ENCODE measurements at regions not wholly inside any gene's neighbourhood (a gene's known extent, or its start where the extent isn't known, plus 50 kb on each side); places are given as distances from the start of the nearest gene placed in this dataset.

- DNase-seq (ENCODE audit: low read depth, low spot score), result no peak
These were observed 294.6 kb downstream of the ANXA1 start for GRCh38 chr9:73446306-73446705.

- DNase-seq (ENCODE audit: low read depth, low spot score), result no peak
These were observed 299.3 kb downstream of the ANXA1 start for GRCh38 chr9:73451003-73451402.

GRCh38 chr9:73459817-73460216 lies 308.2 kb downstream of the ANXA1 start:
- DNase-seq (ENCODE audit: low read depth, low spot score), result no peak

DNA sequence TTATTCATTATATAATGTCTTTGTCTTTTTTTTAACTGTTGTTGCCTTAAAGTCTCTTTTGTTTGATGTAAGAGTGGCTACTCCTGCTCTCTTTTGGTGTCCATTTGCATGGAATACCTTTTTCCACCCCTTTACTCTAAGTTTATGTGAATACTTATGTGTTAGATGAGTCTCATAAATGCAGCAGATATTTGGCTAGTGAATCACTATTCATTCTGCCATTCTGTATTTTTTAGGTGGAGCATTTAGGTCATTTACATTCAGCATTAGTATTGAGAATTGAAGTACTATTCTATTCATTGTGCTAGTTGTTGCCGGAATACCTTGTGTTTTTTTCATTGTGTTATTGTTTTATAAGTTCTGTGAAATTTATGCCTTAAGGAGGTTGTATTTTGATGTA lies 317.1 kb downstream of the ANXA1 start:
- no peak for DNase-seq (ENCODE audit: low read depth, low spot score)

- DNase-seq (ENCODE audit: low read depth, low spot score), result no peak
These were observed 319.1 kb downstream of the ANXA1 start for GRCh38 chr9:73470766-73471165.

DNA sequence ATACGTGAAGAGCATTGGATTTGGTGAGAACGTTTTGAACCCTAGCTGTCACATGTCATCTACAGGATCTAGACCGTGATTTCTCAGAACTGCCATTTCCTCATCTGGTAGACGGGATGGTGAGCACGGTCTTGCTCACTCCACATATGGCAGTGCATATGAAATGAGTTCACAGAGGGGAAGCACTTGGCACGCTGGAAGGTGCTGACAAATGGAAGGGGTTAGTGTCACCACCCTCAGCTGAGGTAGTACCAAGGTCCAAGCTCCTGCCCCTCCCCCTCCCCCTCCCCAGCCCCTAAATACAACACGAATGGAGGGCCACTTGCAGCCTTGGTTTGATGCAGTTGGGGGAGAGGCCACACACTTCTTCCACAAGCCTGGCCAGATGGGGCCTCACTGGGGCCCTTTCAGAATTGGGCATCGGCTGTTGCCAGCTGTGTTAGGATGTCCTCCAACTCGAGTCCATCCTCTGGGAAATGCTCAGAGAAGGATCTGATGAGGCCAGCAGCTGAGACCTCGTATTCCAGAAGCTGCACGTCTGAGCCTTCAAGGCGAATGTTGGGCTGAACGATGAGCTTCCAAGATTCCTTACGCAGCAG lies 322.4 kb downstream of the ANXA1 start:
- no peak for DNase-seq (ENCODE audit: low read depth, low spot score)

DNA sequence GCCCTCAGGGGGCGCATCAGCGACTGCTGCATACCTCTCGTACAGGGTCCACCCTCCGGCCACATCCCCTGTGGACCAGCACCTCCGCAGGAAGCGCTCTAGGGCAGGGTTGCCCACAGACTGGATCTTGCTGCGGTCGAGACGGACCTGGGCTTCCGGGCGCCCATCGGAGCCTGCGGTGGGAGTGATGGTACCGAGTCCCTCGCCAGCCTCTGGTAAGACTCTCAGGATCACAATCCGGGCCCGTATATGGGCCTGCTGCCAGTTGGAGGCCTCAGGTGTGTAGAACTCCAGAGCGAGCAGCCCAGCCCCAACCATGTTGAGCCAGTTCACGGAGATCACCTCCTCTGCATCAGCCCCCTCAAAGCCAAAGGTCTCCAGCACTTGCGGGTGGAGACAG lies 323.0 kb downstream of the ANXA1 start:
- no peak for DNase-seq (ENCODE audit: low read depth, low spot score)

DNA sequence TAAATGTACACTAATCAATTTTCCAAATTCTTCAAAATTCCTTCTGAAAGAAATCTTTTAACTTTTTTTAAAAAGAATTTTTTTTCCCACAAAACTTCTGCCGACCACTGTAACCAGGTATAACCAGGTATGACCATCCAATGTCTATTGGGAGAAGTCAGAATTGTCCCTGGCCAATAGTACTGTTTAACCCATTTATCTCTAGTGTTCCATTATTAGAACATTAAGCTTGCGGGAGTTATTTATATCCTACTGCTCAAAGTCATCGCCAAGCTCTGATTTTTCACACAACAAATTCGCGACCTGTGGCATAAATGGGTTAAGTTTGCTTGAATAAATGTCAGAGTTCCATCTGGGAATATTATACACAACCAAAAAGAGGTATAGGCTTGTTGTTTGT lies 343.2 kb downstream of the ANXA1 start:
- DNase-seq (ENCODE audit: low read depth, low spot score), result no peak

GRCh38 chr9:73497796-73498195 lies 346.1 kb downstream of the ANXA1 start:
- no peak for DNase-seq (ENCODE audit: low read depth, low spot score)

DNA sequence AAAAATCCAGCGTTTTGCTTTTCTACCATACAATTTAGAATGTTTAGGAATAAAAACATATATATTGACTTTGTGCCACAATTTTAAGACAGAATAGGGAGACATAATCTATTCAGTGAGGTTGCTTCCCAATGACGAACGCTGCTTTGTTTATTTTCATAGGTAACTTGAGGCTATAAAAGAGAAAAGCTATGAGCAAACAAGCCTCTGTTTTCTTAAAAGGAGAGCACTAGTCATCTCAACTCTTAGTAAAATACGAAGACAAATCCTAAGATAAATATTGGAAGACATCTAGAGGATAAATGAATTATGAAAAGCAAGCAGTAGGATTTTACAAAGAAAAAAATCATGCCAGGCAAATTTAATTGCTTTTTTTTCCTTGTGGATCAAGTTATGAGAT lies 363.6 kb downstream of the ANXA1 start:
- no peak for DNase-seq (ENCODE audit: low read depth, low spot score)

- DNase-seq (ENCODE audit: low read depth, low spot score), result no peak
These were observed 371.7 kb downstream of the ANXA1 start for GRCh38 chr9:73523391-73523790.

DNA sequence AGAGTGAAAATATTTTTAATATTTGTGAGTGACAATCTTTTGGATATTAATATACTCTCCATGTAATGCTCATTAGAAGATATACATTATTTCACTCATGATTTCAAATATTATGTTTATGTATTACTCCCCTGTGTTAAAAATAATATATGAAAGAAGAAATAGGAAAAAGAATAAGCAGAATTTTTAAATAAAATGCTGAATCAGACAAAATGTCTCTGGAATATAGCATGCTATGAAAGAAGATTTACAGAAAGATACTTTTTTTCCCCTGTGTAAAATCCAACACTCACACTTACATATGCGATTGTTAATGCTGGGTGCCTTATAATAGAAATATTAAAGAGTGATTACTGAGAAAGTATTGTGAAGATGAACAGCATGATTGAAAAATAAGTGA lies 373.7 kb downstream of the ANXA1 start:
- DNase-seq (ENCODE audit: low read depth, low spot score), result no peak

GRCh38 chr9:73527521-73527920 lies 375.9 kb downstream of the ANXA1 start:
- no peak for DNase-seq (ENCODE audit: low read depth, low spot score)

DNA sequence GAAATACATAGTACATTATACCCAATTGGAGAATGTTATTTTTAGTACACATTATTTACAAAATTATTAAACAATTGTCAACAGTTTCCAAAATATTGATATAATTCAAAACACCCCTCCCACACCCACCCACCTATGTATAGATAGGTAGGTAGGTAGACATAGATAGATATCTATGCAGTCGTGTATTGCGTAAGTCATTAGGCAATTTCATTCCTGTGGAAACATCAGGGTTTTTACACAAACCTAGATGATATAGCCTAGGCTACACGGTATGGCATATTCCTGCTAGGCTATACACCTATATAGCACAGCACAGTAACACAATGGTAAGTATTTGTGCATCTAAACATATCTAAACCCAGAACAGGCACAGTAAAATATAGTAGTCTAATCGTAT lies 377.3 kb downstream of the ANXA1 start:
- no peak for DNase-seq (ENCODE audit: low read depth, low spot score)

DNA sequence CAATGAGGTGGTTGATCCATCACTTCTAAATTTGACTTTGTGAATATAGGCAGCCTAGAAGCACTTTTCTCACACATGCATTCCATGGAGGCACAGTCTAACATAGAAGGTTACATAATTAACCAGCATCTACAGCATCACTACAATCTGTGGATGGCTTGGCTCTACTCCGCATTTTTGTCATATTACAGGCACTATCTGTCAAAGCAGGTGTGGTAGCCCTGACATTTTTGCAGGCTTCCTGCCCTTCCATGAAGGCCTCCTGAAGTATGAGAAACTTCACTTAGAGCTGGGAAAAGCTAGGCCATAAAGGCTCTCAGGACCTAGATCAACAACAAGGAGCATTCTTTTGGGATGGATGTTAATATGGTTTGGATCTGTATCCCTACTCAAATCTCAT lies 378.0 kb downstream of the ANXA1 start:
- DNase-seq (ENCODE audit: low read depth, low spot score), result no peak

DNA sequence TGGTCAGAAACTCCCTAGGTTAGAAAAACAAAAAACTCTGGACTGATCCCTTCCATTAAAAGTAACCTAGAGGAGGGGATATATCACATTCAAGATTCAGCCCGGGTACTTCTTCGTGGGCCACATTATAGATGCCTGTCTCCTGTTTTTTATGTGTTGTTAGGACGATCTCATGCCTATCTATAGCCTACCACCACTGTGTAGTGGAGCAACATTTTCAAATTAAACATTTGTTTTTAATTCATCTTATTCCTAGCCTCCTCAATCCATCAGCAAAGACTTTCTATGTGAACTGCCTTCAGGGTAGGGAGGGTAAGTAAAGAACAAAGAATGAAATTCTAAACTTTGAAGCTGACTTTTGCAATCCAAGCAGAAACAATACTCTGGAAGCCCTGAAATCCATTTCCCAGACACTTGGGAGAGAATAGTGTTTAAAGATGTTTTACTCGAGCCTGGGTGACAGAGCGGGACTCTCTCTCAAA lies 379.4 kb downstream of the ANXA1 start:
- DNase-seq (ENCODE audit: low read depth, low spot score), result no peak

- DNase-seq (ENCODE audit: low read depth, low spot score), result no peak
These were observed 380.0 kb downstream of the ANXA1 start for GRCh38 chr9:73531658-73532057.

- no peak for DNase-seq (ENCODE audit: low read depth, low spot score)
These were observed 381.3 kb downstream of the ANXA1 start for GRCh38 chr9:73532985-73533384.

DNA sequence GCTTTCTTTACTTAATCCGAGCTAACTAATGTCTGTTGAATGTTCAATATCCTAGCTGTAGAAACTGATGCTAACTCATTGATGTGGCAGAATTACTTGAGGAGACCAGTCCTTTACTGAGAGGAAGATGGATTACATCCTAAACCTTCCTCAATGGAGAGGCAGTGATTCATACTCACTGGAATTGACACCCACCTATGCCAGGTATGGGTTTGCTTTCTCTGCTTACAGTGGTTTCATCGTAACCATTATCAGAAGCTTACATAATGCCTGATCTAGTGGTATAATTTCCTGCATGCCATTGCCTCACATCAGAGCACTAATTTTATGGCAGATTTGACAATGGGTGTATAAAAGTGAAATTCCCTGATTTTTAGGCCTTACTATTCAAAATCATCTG lies 384.7 kb downstream of the ANXA1 start:
- DNase-seq (ENCODE audit: low read depth, low spot score), result no peak

DNA sequence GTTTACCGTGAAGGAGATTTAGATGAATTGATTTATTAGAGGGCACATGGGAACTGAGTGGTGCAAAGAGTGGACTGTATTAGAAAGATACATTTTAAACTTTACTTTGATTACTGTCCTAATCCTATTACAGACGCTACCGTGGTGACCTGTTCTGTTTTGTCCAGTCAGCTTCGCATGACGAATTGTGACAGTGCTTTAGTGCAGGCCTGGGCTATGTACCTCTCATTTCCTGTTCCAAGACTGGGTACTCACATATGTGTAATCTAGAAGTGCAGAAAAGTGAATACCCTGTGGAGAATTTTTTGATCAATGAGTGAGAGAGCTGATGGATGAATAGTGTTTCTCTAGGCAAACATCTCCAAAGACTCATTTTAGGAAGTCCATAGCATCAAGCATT lies 385.9 kb downstream of the ANXA1 start:
- no peak for DNase-seq (ENCODE audit: low read depth, low spot score)

- DNase-seq (ENCODE audit: low read depth, low spot score), result no peak
These were observed 388.3 kb downstream of the ANXA1 start for GRCh38 chr9:73539881-73540390.

- DNase-seq (ENCODE audit: low read depth, low spot score), result no peak
These were observed 390.3 kb downstream of the ANXA1 start for GRCh38 chr9:73541923-73542322.

DNA sequence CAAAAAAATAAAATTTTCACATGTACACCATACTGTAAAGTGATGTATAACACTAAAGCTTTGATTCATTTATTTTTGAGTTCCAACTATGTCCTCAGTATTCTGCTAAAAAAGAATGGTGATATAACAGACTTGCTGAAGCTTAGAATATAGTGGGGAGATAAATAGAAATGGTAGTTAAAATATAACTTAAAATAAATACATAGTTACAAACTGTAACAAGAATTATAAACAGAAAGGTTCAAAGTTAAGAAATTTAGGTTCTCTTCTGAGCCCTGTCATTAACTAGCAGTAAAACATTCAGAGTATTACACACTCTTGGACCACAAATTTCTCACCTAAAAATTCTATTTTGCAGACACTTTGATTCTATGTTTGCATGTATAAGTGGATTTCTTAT lies 392.1 kb downstream of the ANXA1 start:
- no peak for DNase-seq (ENCODE audit: low read depth, low spot score)

- no peak for DNase-seq (ENCODE audit: low read depth, low spot score)
These were observed 396.5 kb downstream of the ANXA1 start for GRCh38 chr9:73548201-73548600.
